GM19463 (cell line): ENCODE measurements at regions not wholly inside any gene's neighbourhood (a gene's known extent, or its start where the extent isn't known, plus 50 kb on each side); places are given as distances from the start of the nearest gene placed in this dataset.
"Not testable (repeated sequence)": the region's sequence is repeated elsewhere in the genome, so short reads cannot be mapped to it uniquely, and the experiment has no call there.

Experiments
- ATAC-seq: cut with Tn5 transposase; IDR thresholded peaks from one replicate; pipeline ENCODE4 v1.9.1; 2021; ENCODE audit warnings: mild to moderate bottlenecking, moderate library complexity; ENCODE audit not compliant: unreplicated experiment

DNA sequence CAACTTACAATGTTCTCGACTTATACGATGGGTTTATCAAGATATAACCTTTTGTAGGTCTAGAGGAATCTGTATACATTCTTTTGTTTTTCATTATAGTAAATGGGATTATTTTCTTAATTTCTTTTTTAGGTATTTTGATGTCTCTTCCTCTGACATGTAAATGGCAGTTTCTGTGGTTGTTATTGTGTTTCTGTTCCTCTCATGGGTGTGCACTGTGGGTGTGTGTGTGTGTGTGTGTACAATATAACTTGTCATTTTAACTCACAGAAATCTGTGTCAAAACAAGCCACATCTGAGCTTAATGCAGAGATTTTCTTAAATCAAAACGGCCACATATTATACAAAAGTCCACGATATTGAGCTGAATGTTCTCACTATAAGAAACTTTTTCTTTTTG lies 1300.8 kb upstream of the B3GALT2 start:
- no peak for ATAC-seq

DNA sequence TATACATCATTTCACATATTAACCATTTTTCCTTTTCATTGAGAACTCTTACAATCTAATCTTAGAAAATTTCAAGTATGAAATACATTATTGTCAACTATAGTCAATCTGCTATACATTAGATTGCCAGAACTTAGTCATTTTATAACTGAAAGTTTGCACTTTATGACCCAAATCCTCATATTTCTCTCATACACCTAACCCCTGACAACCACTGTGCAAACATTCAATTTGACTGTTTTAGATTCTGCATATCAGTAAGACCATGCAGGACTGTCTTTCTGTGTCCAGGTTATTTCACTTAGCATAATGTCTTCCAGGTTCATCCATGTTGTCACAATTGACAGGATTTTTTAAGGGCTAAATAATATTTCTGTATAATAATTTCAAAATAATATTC lies 1299.0 kb upstream of the B3GALT2 start:
- no peak for ATAC-seq

DNA sequence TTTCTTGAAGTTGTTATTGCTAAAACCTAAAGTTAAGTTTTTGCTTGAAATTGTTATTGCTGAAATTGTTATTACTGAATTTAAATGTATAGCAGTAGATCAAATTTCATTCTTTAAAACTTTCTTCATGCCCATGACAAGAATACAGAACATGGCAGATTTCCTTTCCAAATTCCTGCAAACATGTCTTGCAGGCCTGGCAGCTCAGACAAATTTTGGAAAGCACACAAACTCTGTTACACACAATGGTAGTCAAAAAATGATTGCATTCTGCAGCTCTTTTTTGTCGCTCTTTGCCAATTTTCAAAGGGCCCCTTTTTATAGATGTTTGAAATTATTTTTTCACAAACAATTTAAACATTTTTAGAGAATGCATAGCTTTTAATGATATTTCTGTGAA lies 1292.3 kb upstream of the B3GALT2 start:
- no peak for ATAC-seq

GRCh38 chr1:194477908-194478307 lies 1291.5 kb upstream of the B3GALT2 start:
- ATAC-seq: peak; percentile 88

- no peak for ATAC-seq
These were observed 1290.5 kb upstream of the B3GALT2 start for GRCh38 chr1:194476872-194477271.

DNA sequence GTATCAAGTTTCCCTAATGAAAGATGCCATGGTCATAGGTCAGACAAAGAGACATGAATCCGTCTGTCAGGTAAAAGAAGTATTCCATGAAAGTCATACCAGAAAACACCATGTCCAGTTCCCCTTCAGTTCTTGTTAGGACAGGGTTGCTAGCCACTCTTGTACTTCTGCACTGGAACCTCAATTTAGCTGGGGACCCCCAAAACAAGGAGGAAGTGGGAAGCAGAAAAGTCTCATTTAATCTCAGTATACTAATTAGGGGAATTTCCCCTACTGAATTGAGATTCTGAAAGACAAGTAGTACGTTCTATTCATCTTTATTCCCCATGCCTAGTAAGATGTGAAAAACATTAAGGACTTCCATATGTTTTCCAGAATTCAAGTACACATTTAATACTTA lies 1289.9 kb upstream of the B3GALT2 start:
- no peak for ATAC-seq

GRCh38 chr1:194474701-194475100 lies 1288.3 kb upstream of the B3GALT2 start:
- ATAC-seq: no peak

GRCh38 chr1:194473766-194474165 lies 1287.4 kb upstream of the B3GALT2 start:
- ATAC-seq: no peak

- no peak for ATAC-seq
These were observed 1282.9 kb upstream of the B3GALT2 start for GRCh38 chr1:194469282-194469681.

GRCh38 chr1:194466706-194467105 lies 1280.3 kb upstream of the B3GALT2 start:
- no peak for ATAC-seq

GRCh38 chr1:194447636-194448035 lies 1261.2 kb upstream of the B3GALT2 start:
- no peak for ATAC-seq

DNA sequence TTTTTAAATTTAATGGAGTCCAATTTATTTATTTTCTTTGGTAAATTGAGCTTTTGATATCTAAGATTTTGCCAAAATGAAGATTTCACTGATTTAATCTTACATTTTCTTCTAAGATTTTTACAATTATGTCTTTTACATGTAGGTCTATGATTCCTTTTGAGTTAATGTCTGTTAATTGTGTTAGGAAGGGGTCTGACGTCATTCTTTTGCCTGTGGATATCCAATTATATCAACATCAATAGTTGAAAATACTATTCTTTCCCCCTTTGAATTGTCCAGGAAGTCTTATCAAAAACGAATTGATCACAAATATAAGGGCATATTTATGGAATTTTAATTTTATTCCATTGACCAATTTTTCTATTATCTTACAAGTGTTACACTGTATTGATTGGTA lies 1258.8 kb upstream of the B3GALT2 start:
- no peak for ATAC-seq

DNA sequence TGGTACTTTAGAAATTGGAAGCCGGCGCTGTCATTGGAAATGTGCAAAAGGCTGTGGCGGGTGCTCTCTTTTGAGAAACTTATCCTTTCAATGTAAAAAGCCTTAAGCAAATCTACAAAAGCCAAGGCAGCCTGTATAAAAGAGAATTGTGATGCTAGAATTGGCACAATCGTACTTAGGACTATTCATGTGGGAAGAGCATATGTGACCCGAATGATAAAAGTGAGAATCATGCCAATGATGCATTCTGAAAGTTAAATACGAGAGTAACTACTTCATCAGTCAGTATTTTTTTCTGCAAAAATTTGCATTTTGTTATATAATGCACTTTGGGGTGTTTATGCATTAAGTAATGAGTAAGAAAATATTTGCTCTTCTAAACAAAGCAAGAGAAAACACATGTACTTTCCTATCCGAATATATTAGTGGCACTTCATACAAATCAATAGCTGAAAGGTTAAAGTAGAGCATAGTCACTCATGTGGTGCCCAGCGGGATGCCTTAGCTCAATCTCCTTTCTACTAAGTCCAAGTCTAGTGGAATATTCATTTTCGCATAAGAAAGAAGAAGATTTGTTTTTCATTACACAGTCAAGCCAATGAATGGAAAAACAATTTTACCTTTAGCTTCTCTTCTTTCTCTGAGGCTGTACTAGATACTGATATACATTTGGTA lies 1256.6 kb upstream of the B3GALT2 start:
- no peak for ATAC-seq

DNA sequence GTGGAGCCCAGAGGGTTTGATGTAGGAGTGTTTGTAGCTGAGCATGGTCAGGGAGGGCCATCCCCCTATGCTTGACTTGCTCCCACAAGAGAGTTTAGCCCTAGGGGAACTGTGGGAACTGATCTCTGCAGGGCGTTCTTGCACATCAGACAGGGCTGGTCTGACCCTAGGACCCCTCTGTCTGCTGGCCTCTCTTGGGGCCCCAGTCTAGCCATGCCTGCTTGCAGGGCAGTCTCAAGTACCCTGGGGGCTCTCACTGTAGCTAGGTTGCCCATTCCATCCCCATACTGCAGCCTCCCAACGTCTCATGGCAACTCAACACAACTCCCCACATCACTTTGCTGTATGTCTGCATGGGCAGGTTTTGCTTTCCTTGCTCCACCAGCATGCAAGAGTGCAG lies 1250.7 kb upstream of the B3GALT2 start:
- ATAC-seq: no peak

- ATAC-seq: no peak
These were observed 1244.7 kb upstream of the B3GALT2 start for GRCh38 chr1:194431121-194431520.

DNA sequence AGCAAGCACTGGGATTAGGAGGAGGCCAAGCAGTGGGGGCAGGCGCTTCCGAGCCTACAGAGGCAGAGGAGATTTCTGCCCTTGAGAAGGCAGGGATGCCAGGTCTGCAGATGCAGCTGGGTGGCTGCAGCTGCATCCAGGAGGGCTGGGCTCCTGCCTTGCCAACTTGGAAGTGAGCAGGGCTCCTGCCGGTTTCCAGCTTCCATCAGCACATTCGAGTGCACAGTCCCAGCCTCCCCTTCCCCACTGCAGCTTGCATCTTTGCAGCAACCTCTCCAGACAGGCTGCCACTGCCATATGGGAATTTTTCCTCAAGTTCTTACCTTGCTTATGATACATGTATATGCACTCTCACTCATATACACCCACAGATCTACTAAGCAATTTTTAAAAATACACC lies 1234.3 kb upstream of the B3GALT2 start:
- ATAC-seq: no peak

GRCh38 chr1:194419721-194420120 lies 1233.3 kb upstream of the B3GALT2 start:
- no peak for ATAC-seq

GRCh38 chr1:194410756-194411155 lies 1224.3 kb upstream of the B3GALT2 start:
- no peak for ATAC-seq

DNA sequence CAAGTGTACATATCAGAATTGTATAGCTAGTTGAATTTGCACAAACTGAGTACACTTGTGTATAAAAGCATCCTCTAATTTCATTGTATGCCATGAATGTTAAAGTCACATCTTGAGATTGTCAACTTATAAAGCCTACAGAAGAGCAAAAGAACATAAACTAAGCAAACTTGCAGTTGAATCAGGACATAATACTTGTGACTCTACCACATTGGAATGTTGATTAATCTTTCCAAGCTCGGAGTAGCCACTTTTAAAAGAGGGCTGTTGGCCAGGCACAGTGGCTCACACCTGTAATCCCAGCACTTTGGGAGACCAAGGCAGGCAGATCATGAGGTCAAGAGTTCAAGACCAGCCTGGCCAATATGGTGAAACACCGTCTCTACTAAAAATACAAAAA lies 1220.8 kb upstream of the B3GALT2 start:
- not testable (repeated sequence) for ATAC-seq

- ATAC-seq: no peak
These were observed 1208.3 kb upstream of the B3GALT2 start for GRCh38 chr1:194394676-194395075.

GRCh38 chr1:194387531-194387930 lies 1201.1 kb upstream of the B3GALT2 start:
- no peak for ATAC-seq

DNA sequence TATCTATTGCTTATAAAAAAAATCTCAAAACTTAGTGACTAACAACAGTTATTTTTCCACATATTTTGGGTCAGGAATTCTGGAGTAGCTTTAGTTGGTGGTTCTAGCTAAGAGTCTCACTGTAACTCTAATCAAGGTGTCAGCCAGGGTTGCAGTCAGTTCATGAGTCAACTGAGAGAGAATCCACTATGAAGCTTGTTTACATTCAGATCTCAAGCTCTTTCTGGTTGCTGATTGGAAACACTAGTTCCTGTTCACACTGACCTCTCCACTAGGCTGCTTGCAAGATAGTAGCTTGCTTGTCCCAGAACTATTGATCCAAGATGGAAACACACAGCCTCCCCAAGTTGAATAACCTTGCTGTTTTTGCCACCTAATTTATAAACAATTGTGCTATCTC lies 1192.1 kb upstream of the B3GALT2 start:
- no peak for ATAC-seq

GRCh38 chr1:194374649-194375048 lies 1188.2 kb upstream of the B3GALT2 start:
- no peak for ATAC-seq
